K562 (cell line): ENCODE measurements at regions not wholly inside any gene's neighbourhood (a gene's known extent, or its start where the extent isn't known, plus 50 kb on each side); places are given as distances from the start of the nearest gene placed in this dataset.

ENCODE experiments used
- ATAC-seq: fragments of 200-7000 bp; cut with Tn5 transposase; 3 replicates; pipeline ENCODE4 v1.9.1; 2020; ENCODE audit warnings: moderate library complexity
- BruUV-seq: library from RNA; stranded (reverse); fragments of 400-500 nt; replicated peaks from 2 replicates; lab custom pipeline; 2021; lab: Mats Ljungman, UMichigan
- CTCF ChIA-PET: fragments of 300-600 bp; formaldehyde crosslinking; extraction: SDS; loops from one replicate; lab custom pipeline; 2021; ENCODE audit warnings: low intra/inter-chr PET ratio; lab: Yijun Ruan, JAX
- POLR2A ChIA-PET: fragments of 300-600, 350-650 bp; sonication (Branson Sonifier 250); formaldehyde crosslinking; extraction: SDS; loops from one replicate; lab custom pipeline; 2021; ENCODE audit warnings: antibody characterized with exemption, inconsistent platforms; lab: Yijun Ruan, JAX
- DNase-seq, 4 experiments: peaks; one replicate each; pipeline versions ENCODE4 v3.0.0 to v3.0.0-alpha.2; 2011 to 2018; ENCODE audit warnings: low spot score in 3 of 4, mixed read lengths in 3 of 4; ENCODE audit errors: extremely low read depth in 1 of 4
- FAIRE-seq: peaks from 2 replicates; lab custom pipeline; 2011; peaks lifted over from hg19 to GRCh38; lab: Jason Lieb, UNC
- H2AFZ ChIP-seq: 2 replicates; pipeline ENCODE4 v1.6.0; 2011; ENCODE audit warnings: low read depth, low read length, control low read depth, inconsistent platforms
- H3K27ac ChIP-seq: fragments of 200-600 bp; 3 replicates; pipeline ENCODE4 v1.8.0; 2011; ENCODE audit warnings: low read depth, mild to moderate bottlenecking, control low read depth, inconsistent platforms, low read length, moderate library complexity, mixed read lengths; ENCODE audit errors: extremely low read depth
- H3K27me3 ChIP-seq, 2 experiments: fragments of 300-600 bp in 1 of 2; 2 replicates in 1 of 2; 3 replicates in 1 of 2; pipeline versions ENCODE4 v1.6.0 to v1.8.0; 2011; ENCODE audit warnings: inconsistent platforms in 2 of 2, low read length in 2 of 2, mild to moderate bottlenecking in 1 of 2, mixed read lengths in 1 of 2, moderate library complexity in 1 of 2; ENCODE audit not compliant: control insufficient read depth in 2 of 2, insufficient read depth in 2 of 2
- H3K36me3 ChIP-seq: fragments of 300-600 bp; 3 replicates; pipeline ENCODE4 v1.8.0; 2011; ENCODE audit warnings: mild to moderate bottlenecking, low read length, inconsistent platforms; ENCODE audit not compliant: control insufficient read depth, insufficient read depth
- H3K4me1 ChIP-seq, 2 experiments: fragments of 200-600 bp in 1 of 2; replicated peaks in 1 of 2; 2 replicates in 1 of 2; 3 replicates in 1 of 2; pipeline versions ENCODE4 v1.5.1 to v1.8.0; 2011; ENCODE audit warnings: inconsistent platforms in 2 of 2, low read length in 2 of 2, mild to moderate bottlenecking in 1 of 2, mixed read lengths in 1 of 2, moderate library complexity in 1 of 2; ENCODE audit not compliant: control insufficient read depth in 2 of 2, insufficient read depth in 2 of 2
- H3K4me2 ChIP-seq: 2 replicates; pipeline ENCODE4 v1.6.1; 2011; ENCODE audit warnings: low read length, control low read depth, inconsistent platforms, mixed read lengths; ENCODE audit not compliant: insufficient read depth
- H3K4me3 ChIP-seq: fragments of 200-600 bp; sonication (generic), shearing (Covaris generic); 2 replicates; pipeline ENCODE4 v1.5.1; 2016; ENCODE audit warnings: control low read depth, inconsistent platforms
- H3K79me2 ChIP-seq: fragments of 200-600 bp; 3 replicates; pipeline ENCODE4 v1.8.0; 2011; ENCODE audit warnings: low read length, inconsistent platforms; ENCODE audit not compliant: control insufficient read depth, insufficient read depth
- H3K9ac ChIP-seq, 2 experiments: 2 replicates each; pipeline versions ENCODE4 v1.6.0 to v1.6.1; 2011; ENCODE audit warnings: low read depth in 2 of 2, low read length in 2 of 2, control low read depth in 1 of 2, inconsistent platforms in 1 of 2, mild to moderate bottlenecking in 1 of 2, mixed read lengths in 1 of 2; ENCODE audit not compliant: insufficient read depth in 1 of 2
- H3K9me1 ChIP-seq: one replicate; pipeline ENCODE4 v1.6.0; 2011; ENCODE audit warnings: inconsistent platforms, mild to moderate bottlenecking, low read length, moderate library complexity; ENCODE audit not compliant: control insufficient read depth, insufficient read depth
- H3K9me3 ChIP-seq: replicated peaks from 2 replicates; pipeline ENCODE4 v1.5.1; 2011; ENCODE audit warnings: low read depth, low read length, inconsistent platforms; ENCODE audit not compliant: control insufficient read depth, insufficient read depth
- H4K20me1 ChIP-seq: replicated peaks from 2 replicates; pipeline ENCODE4 v1.6.1; 2011; ENCODE audit warnings: low read length, inconsistent platforms, mixed read lengths; ENCODE audit not compliant: control insufficient read depth, insufficient read depth
- DDX20 ChIP-seq: fragments of 450-650 bp; IDR thresholded peaks from 2 replicates; pipeline ENCODE4 v1.6.1; 2016; ENCODE audit warnings: missing genetic modification characterization, low read depth, mild to moderate bottlenecking, missing compliant biosample characterization, moderate library complexity
- DPF2 ChIP-seq: fragments of 450-650 bp; IDR thresholded peaks from 2 replicates; pipeline ENCODE4 v1.6.1; 2016
- MITF ChIP-seq: IDR thresholded peaks from 2 replicates; pipeline ENCODE4 v1.6.1; 2014; ENCODE audit warnings: antibody characterized with exemption
- RNF2 ChIP-seq: sonication (generic); IDR thresholded peaks from 2 replicates; pipeline ENCODE4 v1.6.1; 2016
- SMAD2 ChIP-seq: fragments of 150-350 bp; IDR thresholded peaks from 2 replicates; pipeline ENCODE4 v1.6.1; 2014; ENCODE audit warnings: low read depth, mild to moderate bottlenecking, low read length
- WGBS: fragments of 100-300 bp; shearing (Covaris generic); methylation state at CpG from one replicate; pipeline ENCODE4 v1.1.6; 2016; ENCODE audit warnings: low coverage, mixed read lengths; ENCODE audit not compliant: insufficient coverage; ENCODE audit errors: missing lambda C conversion rate; 5-methylcytosine and 5-hydroxymethylcytosine counted together
- in situ Hi-C: fragments of 300-500 bp; cut with MboI; formaldehyde crosslinking; loops from 4 replicates; pipeline ENCODE4 v1.15.0; 2018; ENCODE audit warnings: inconsistent platforms, mixed read lengths
- intact Hi-C: fragments of 100-400 bp; cut with micrococcal nuclease; formaldehyde crosslinking; loops from 2 replicates; pipeline ENCODE4 v1.14.2; 2022
- TF ChIP-seq, protein P1 (sequence below): fragments of 200-600 bp; sonication (generic); IDR thresholded peaks from one replicate; pipeline ENCODE4 v1.6.1; 2012; ENCODE audit warnings: mild to moderate bottlenecking, low read depth, low read length, inconsistent platforms
- TF ChIP-seq, protein P2 (sequence below), 2 experiments: fragments of 450-650 bp in 1 of 2; sonication (generic) in 1 of 2; formaldehyde crosslinking; conservative IDR thresholded peaks; 2 replicates each; pipeline versions ENCODE4 v1.4.0 to v1.8.1; 2020 to 2022; ENCODE audit warnings: mild to moderate bottlenecking in 1 of 2, missing genetic modification reagents in 1 of 2
- TF ChIP-seq, protein P3 (sequence below): sonication (generic); formaldehyde crosslinking; IDR thresholded peaks from 2 replicates; pipeline ENCODE4 v1.5.0; 2020; ENCODE audit warnings: missing genetic modification reagents

DNA sequence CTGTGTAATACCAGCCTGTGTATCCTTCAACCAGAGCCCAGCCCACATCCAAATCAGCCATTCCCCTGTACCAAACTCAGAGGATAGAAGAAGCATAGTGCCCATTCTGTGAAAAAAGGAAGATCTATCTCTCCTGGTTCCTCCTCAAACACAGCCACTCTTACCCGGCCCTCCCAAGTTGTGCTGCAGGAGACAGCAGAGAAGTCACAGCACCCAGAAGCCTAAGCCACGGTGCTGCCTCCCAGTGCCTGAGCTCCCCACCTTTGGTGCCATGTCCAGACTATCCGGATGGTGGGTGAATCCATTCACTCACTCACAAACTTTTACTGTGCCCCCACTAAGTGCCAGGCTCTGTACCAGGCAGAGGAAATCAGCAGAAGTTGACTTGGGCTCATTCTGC lies 166.0 kb upstream of the ZMIZ1 start:
- Histone ChIP-seq H3K36me3 (no peaks in the 10 kb centered on the region), H3K79me2 (no peaks in the 10 kb centered on the region), H2AFZ (no peak overlapping the region), H3K9me1 (no peaks in the 10 kb centered on the region), H4K20me1 (peaks cover 12% of the 10 kb centered on the region), H3K4me1 (peaks cover 0 to 5% of the 10 kb centered on the region in 2 experiments; a peak in 1 of 5 replicates), H3K4me2 (no peak overlapping the region), H3K9me3 (no peaks in the 10 kb centered on the region), H3K27ac (no peak overlapping the region), H3K9ac (no peak overlapping the region), H3K27me3 (peaks cover 27 to 51% of the 10 kb centered on the region in 2 experiments; a peak in 4 of 5 replicates), H3K4me3 (no peak overlapping the region)
- in situ Hi-C loops = no loop called here
- BruUV-seq = no TSS peak
- no peak for FAIRE-seq
- no peak for ATAC-seq
- POLR2A ChIA-PET = no interaction called here
- CTCF ChIA-PET = no interaction called here
- DNase-seq = no peak
- intact Hi-C loops = no loop called here
- 3% methylated on average over 2 of the region's 3 CpGs for WGBS
- TF ChIP-seq, protein P1, sequence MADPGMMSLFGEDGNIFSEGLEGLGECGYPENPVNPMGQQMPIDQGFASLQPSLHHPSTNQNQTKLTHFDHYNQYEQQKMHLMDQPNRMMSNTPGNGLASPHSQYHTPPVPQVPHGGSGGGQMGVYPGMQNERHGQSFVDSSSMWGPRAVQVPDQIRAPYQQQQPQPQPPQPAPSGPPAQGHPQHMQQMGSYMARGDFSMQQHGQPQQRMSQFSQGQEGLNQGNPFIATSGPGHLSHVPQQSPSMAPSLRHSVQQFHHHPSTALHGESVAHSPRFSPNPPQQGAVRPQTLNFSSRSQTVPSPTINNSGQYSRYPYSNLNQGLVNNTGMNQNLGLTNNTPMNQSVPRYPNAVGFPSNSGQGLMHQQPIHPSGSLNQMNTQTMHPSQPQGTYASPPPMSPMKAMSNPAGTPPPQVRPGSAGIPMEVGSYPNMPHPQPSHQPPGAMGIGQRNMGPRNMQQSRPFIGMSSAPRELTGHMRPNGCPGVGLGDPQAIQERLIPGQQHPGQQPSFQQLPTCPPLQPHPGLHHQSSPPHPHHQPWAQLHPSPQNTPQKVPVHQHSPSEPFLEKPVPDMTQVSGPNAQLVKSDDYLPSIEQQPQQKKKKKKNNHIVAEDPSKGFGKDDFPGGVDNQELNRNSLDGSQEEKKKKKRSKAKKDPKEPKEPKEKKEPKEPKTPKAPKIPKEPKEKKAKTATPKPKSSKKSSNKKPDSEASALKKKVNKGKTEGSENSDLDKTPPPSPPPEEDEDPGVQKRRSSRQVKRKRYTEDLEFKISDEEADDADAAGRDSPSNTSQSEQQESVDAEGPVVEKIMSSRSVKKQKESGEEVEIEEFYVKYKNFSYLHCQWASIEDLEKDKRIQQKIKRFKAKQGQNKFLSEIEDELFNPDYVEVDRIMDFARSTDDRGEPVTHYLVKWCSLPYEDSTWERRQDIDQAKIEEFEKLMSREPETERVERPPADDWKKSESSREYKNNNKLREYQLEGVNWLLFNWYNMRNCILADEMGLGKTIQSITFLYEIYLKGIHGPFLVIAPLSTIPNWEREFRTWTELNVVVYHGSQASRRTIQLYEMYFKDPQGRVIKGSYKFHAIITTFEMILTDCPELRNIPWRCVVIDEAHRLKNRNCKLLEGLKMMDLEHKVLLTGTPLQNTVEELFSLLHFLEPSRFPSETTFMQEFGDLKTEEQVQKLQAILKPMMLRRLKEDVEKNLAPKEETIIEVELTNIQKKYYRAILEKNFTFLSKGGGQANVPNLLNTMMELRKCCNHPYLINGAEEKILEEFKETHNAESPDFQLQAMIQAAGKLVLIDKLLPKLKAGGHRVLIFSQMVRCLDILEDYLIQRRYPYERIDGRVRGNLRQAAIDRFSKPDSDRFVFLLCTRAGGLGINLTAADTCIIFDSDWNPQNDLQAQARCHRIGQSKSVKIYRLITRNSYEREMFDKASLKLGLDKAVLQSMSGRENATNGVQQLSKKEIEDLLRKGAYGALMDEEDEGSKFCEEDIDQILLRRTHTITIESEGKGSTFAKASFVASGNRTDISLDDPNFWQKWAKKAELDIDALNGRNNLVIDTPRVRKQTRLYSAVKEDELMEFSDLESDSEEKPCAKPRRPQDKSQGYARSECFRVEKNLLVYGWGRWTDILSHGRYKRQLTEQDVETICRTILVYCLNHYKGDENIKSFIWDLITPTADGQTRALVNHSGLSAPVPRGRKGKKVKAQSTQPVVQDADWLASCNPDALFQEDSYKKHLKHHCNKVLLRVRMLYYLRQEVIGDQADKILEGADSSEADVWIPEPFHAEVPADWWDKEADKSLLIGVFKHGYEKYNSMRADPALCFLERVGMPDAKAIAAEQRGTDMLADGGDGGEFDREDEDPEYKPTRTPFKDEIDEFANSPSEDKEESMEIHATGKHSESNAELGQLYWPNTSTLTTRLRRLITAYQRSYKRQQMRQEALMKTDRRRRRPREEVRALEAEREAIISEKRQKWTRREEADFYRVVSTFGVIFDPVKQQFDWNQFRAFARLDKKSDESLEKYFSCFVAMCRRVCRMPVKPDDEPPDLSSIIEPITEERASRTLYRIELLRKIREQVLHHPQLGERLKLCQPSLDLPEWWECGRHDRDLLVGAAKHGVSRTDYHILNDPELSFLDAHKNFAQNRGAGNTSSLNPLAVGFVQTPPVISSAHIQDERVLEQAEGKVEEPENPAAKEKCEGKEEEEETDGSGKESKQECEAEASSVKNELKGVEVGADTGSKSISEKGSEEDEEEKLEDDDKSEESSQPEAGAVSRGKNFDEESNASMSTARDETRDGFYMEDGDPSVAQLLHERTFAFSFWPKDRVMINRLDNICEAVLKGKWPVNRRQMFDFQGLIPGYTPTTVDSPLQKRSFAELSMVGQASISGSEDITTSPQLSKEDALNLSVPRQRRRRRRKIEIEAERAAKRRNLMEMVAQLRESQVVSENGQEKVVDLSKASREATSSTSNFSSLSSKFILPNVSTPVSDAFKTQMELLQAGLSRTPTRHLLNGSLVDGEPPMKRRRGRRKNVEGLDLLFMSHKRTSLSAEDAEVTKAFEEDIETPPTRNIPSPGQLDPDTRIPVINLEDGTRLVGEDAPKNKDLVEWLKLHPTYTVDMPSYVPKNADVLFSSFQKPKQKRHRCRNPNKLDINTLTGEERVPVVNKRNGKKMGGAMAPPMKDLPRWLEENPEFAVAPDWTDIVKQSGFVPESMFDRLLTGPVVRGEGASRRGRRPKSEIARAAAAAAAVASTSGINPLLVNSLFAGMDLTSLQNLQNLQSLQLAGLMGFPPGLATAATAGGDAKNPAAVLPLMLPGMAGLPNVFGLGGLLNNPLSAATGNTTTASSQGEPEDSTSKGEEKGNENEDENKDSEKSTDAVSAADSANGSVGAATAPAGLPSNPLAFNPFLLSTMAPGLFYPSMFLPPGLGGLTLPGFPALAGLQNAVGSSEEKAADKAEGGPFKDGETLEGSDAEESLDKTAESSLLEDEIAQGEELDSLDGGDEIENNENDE = no peak
- TF ChIP-seq, protein P2, sequence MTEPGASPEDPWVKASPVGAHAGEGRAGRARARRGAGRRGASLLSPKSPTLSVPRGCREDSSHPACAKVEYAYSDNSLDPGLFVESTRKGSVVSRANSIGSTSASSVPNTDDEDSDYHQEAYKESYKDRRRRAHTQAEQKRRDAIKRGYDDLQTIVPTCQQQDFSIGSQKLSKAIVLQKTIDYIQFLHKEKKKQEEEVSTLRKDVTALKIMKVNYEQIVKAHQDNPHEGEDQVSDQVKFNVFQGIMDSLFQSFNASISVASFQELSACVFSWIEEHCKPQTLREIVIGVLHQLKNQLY (CRISPR knock-in tag; conservative IDR thresholded peaks at IDR 0.05) = no peak
- TF ChIP-seq SMAD2 (no peak), RNF2 (no peak), DPF2 (no peak), DDX20 (tag) (no peak), MITF (no peak)
- TF ChIP-seq, protein P3, sequence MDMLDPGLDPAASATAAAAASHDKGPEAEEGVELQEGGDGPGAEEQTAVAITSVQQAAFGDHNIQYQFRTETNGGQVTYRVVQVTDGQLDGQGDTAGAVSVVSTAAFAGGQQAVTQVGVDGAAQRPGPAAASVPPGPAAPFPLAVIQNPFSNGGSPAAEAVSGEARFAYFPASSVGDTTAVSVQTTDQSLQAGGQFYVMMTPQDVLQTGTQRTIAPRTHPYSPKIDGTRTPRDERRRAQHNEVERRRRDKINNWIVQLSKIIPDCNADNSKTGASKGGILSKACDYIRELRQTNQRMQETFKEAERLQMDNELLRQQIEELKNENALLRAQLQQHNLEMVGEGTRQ (CRISPR knock-in tag) = no peak
